Keratinocyte (primary cell): ENCODE measurements at regions not wholly inside any gene's neighbourhood (a gene's known extent, or its start where the extent isn't known, plus 50 kb on each side); places are given as distances from the start of the nearest gene placed in this dataset.

Source experiments
- DNase-seq: peaks from one replicate; pipeline ENCODE4 v3.0.0-alpha.2; 2011; ENCODE audit warnings: low read depth, missing footprints, low spot score
- FAIRE-seq: peaks from 2 replicates; lab custom pipeline; 2011; peaks lifted over from hg19 to GRCh38; lab: Jason Lieb, UNC
- H2AFZ ChIP-seq: 2 replicates; pipeline ENCODE4 v1.6.0; 2012; ENCODE audit warnings: low read length, control low read depth, inconsistent platforms; ENCODE audit not compliant: control insufficient read depth
- H3K27ac ChIP-seq: 2 replicates; pipeline ENCODE4 v1.5.1; 2011; ENCODE audit warnings: low read length; ENCODE audit not compliant: control insufficient read depth, insufficient read depth
- H3K27me3 ChIP-seq: 3 replicates; pipeline ENCODE4 v1.6.0; 2011; ENCODE audit warnings: low read length; ENCODE audit not compliant: control insufficient read depth, insufficient read depth; ENCODE audit errors: extremely low read depth
- H3K36me3 ChIP-seq, 2 experiments: 2 replicates in 1 of 2; 3 replicates in 1 of 2; pipeline ENCODE4 v1.5.1; 2011; ENCODE audit warnings: low read length in 2 of 2, mild to moderate bottlenecking in 1 of 2; ENCODE audit not compliant: control insufficient read depth in 2 of 2, insufficient read depth in 2 of 2; ENCODE audit errors: extremely low read depth in 1 of 2
- H3K4me1 ChIP-seq: 3 replicates; pipeline ENCODE4 v1.5.1; 2011; ENCODE audit warnings: low read length; ENCODE audit not compliant: control insufficient read depth, insufficient read depth; ENCODE audit errors: extremely low read depth
- H3K4me2 ChIP-seq: 3 replicates; pipeline ENCODE4 v1.6.0; 2011; ENCODE audit warnings: low read depth, low read length; ENCODE audit not compliant: control insufficient read depth, insufficient read depth; ENCODE audit errors: extremely low read depth
- H3K4me3 ChIP-seq, 3 experiments: fragments of 200-600 bp in 1 of 3; sonication (generic) in 1 of 3; 2 replicates in 2 of 3; 3 replicates in 1 of 3; pipeline ENCODE4 v1.5.1; 2011 to 2016; ENCODE audit warnings: low read length in 3 of 3, mild to moderate bottlenecking in 3 of 3, control low read depth in 2 of 3, inconsistent platforms in 1 of 3, low read depth in 1 of 3, mixed read lengths in 1 of 3, mixed run types in 1 of 3, moderate library complexity in 1 of 3; ENCODE audit not compliant: control insufficient read depth in 2 of 3, insufficient read depth in 2 of 3; ENCODE audit errors: extremely low read depth in 1 of 3
- H3K79me2 ChIP-seq: 2 replicates; pipeline ENCODE4 v1.6.0; 2012; ENCODE audit warnings: low read length; ENCODE audit not compliant: control insufficient read depth, insufficient read depth
- H3K9ac ChIP-seq: 3 replicates; pipeline ENCODE4 v1.6.0; 2011; ENCODE audit warnings: low read length; ENCODE audit not compliant: control insufficient read depth, insufficient read depth; ENCODE audit errors: extremely low read depth
- H3K9me1 ChIP-seq: 3 replicates; pipeline ENCODE4 v1.6.0; 2011; ENCODE audit warnings: low read length; ENCODE audit not compliant: control insufficient read depth, insufficient read depth; ENCODE audit errors: extremely low read depth
- H3K9me3 ChIP-seq: 2 replicates; pipeline ENCODE4 v1.5.1; 2012; ENCODE audit warnings: low read depth, low read length; ENCODE audit not compliant: control insufficient read depth
- H4K20me1 ChIP-seq: 3 replicates; pipeline ENCODE4 v1.6.0; 2011; ENCODE audit warnings: low read length; ENCODE audit not compliant: control insufficient read depth, insufficient read depth; ENCODE audit errors: extremely low read depth
- CTCF ChIP-seq, 3 experiments: IDR thresholded peaks in 1 of 3; conservative IDR thresholded peaks in 1 of 3; optimal IDR thresholded peaks in 1 of 3; 2 replicates in 2 of 3; 3 replicates in 1 of 3; pipeline versions ENCODE3 to v1.5.1; 2011; ENCODE audit warnings: low read length in 3 of 3, mild to moderate bottlenecking in 3 of 3, moderate library complexity in 2 of 3, control low read depth in 1 of 3, inconsistent platforms in 1 of 3; ENCODE audit not compliant: insufficient read depth in 2 of 3; ENCODE audit errors: extremely low read depth in 1 of 3
- EZH2 ChIP-seq: IDR thresholded peaks from one replicate; pipeline ENCODE4 v1.6.1; 2012; ENCODE audit warnings: inconsistent platforms, mild to moderate bottlenecking, low read length, moderate library complexity
- dilution Hi-C: fragments of 300-500 bp; cut with MboI; formaldehyde crosslinking; loops from one replicate; pipeline ENCODE4 v1.7.0; 2020; ENCODE audit warnings: low sequenced_read_pairs; ENCODE audit not compliant: extremely low pct_ligation_motif_present

GRCh38 chr3:178131801-178132200 lies 404.4 kb upstream of the KCNMB2 start:
- H3K9me1 ChIP-seq = no peaks in the 10 kb centered on the region
- H3K9me3 ChIP-seq = no peaks in the 10 kb centered on the region
- dilution Hi-C loops = no loop called here
- H3K9ac ChIP-seq = no peak overlapping the region
- DNase-seq = no peak
- no peaks in the 10 kb centered on the region for H3K79me2 ChIP-seq
- no peaks in the 10 kb centered on the region for H3K4me1 ChIP-seq
- no peaks in the 10 kb centered on the region for H3K27me3 ChIP-seq
- no peak for TF ChIP-seq CTCF (optimal IDR thresholded peaks at IDR 0.05 in 1 of 3, IDR thresholded peaks at IDR 0.05 in 1 of 3, conservative IDR thresholded peaks at IDR 0.05 in 1 of 3; ENCODE audit: extremely low read depth in 1 of 3, insufficient read depth in 2 of 3, low read length in 3 of 3)
- no peak for TF ChIP-seq EZH2
- no peak overlapping the region for H3K27ac ChIP-seq
- H3K36me3 ChIP-seq = no peaks in the 10 kb centered on the region
- H3K4me2 ChIP-seq = no peak overlapping the region
- no peak overlapping the region for H2AFZ ChIP-seq
- no peak overlapping the region for H3K4me3 ChIP-seq
- no peaks in the 10 kb centered on the region for H4K20me1 ChIP-seq
- no peak for FAIRE-seq

DNA sequence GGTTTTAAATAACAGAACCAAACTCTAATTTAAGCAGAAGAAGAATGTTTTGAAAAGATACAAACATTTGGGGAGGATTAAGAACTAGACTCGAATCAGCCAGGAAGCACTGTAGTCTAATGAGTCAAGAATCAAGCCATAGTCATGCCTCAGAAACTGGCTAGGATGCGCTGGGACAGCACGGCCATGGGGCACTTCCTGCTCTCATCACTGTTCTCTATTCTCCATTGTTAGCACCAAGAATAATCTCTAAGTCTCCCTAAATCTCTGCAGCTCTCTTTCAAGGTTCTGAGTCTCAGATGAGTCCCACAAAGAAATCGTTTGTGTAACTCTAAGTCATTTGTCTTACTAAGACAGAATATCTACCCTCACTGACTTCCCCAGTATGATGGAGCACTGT lies 399.0 kb upstream of the KCNMB2 start:
- TF ChIP-seq EZH2 (no peak), CTCF (optimal IDR thresholded peaks at IDR 0.05 in 1 of 3, IDR thresholded peaks at IDR 0.05 in 1 of 3, conservative IDR thresholded peaks at IDR 0.05 in 1 of 3; ENCODE audit: extremely low read depth in 1 of 3, insufficient read depth in 2 of 3, low read length in 3 of 3) (no peak)
- no peak overlapping the region for H3K27ac ChIP-seq
- no peaks in the 10 kb centered on the region for H4K20me1 ChIP-seq
- dilution Hi-C loops = no loop called here
- no peak overlapping the region for H3K4me2 ChIP-seq
- H3K9ac ChIP-seq = no peak overlapping the region
- H3K4me1 ChIP-seq = no peaks in the 10 kb centered on the region
- H3K79me2 ChIP-seq = no peaks in the 10 kb centered on the region
- no peak overlapping the region for H3K4me3 ChIP-seq
- no peak for DNase-seq
- H3K9me3 ChIP-seq = no peaks in the 10 kb centered on the region
- no peaks in the 10 kb centered on the region for H3K36me3 ChIP-seq
- peak overlapping the region; percentile 47 for H2AFZ ChIP-seq
- no peaks in the 10 kb centered on the region for H3K27me3 ChIP-seq
- H3K9me1 ChIP-seq = no peaks in the 10 kb centered on the region
- peak; percentile 67 for FAIRE-seq
